ENCODE measurements at regions not wholly inside any gene's neighbourhood (a gene's known extent, or its start where the extent isn't known, plus 50 kb on each side); places are given as distances from the start of the nearest gene placed in this dataset.
A peak's percentile ranks its signal among the peaks of the same experiment; 100 is the strongest.
"Not testable (repeated sequence)": the region's sequence is repeated elsewhere in the genome, so short reads cannot be mapped to it uniquely, and the experiment has no call there.

DNA sequence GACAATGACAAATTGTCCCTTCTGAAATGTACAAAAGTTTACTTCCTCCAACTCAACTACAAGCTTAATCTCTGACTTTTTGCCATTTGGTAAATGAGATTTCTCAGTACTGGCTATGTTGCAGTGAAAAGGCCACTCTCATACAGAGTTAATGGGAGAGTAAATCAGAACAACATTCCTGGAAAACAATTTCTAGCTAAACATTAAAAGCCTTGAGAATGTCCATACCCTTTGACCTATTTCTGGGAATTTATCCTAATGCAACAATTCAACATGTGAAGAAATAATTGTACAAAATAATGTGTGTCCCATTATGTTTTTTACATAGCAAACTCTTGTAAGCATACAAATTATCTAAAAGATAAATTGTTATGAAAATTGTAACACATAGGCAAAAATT is 56.3 kb upstream of the SPEF2 start:
- Histone ChIP-seq H2AFZ (ENCODE audit: low read length, unreplicated experiment) (no peak overlapping the region), H3K4me1 (ENCODE audit: control insufficient read depth, insufficient read depth, low read length, unreplicated experiment) (no peaks in the 10 kb centered on the region), H3K79me2 (ENCODE audit: control insufficient read depth, insufficient read depth, low read length, unreplicated experiment) (no peaks in the 10 kb centered on the region), H3K36me3 (ENCODE audit: insufficient read depth, low read length) (no peaks in the 10 kb centered on the region), H3K27me3 (ENCODE audit: insufficient read depth, low read length) (peaks cover 3% of the 10 kb centered on the region; the same call in 1 of the 2 replicates), H3K4me3 (ENCODE audit: low read depth, low read length) (no peak overlapping the region), H3K27ac (ENCODE audit: low read depth, low read length) (no peak overlapping the region)

GRCh38 chr5:35557748-35558147 is 59.9 kb upstream of the SPEF2 start:
- H2AFZ ChIP-seq (ENCODE audit: low read length, unreplicated experiment), result no peak overlapping the region
- no peaks in the 10 kb centered on the region for H3K79me2 ChIP-seq (ENCODE audit: control insufficient read depth, insufficient read depth, low read length, unreplicated experiment)
- H3K27me3 ChIP-seq (ENCODE audit: insufficient read depth, low read length), result peaks cover 4% of the 10 kb centered on the region; the same call in 1 of the 2 replicates
- H3K36me3 ChIP-seq (ENCODE audit: insufficient read depth, low read length), result no peaks in the 10 kb centered on the region
- no peaks in the 10 kb centered on the region for H3K4me1 ChIP-seq (ENCODE audit: control insufficient read depth, insufficient read depth, low read length, unreplicated experiment)
- H3K27ac ChIP-seq (ENCODE audit: low read depth, low read length), result no peak overlapping the region
- H3K4me3 ChIP-seq (ENCODE audit: low read depth, low read length), result no peak overlapping the region

- Histone ChIP-seq H3K27me3 (ENCODE audit: insufficient read depth, low read length) (peaks cover 4% of the 10 kb centered on the region; the same call in 1 of the 2 replicates), H3K27ac (ENCODE audit: low read depth, low read length) (no peak overlapping the region), H2AFZ (ENCODE audit: low read length, unreplicated experiment) (no peak overlapping the region), H3K36me3 (ENCODE audit: insufficient read depth, low read length) (no peaks in the 10 kb centered on the region), H3K79me2 (ENCODE audit: control insufficient read depth, insufficient read depth, low read length, unreplicated experiment) (no peaks in the 10 kb centered on the region), H3K4me1 (ENCODE audit: control insufficient read depth, insufficient read depth, low read length, unreplicated experiment) (no peaks in the 10 kb centered on the region), H3K4me3 (ENCODE audit: low read depth, low read length) (no peak overlapping the region)
Measured at GRCh38 chr5:35557199-35557598, 60.5 kb upstream of the SPEF2 start.

DNA sequence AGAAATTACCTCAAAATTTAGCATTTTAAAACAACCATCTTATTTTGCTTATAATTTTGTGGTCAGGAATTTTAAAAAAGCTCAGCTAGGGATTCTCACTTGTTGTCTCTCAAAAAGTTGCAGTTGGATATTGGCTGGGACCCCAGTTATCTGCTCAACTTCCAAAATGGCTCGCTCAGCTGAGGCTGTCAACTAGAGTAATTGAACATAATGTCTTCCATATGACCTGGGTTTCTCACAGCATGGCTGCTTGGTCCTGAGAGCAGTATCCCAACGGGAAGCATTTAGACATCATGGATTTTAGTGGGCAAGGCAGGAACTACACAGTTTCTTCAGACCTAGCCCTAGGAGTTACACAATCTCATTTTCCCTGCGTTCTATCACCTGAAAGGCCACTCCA is 63.6 kb upstream of the SPEF2 start:
- no peak overlapping the region for H2AFZ ChIP-seq (ENCODE audit: low read length, unreplicated experiment)
- H3K27me3 ChIP-seq (ENCODE audit: insufficient read depth, low read length), result peaks cover 14% of the 10 kb centered on the region; the same call in 1 of the 2 replicates
- no peak overlapping the region for H3K4me3 ChIP-seq (ENCODE audit: low read depth, low read length)
- no peaks in the 10 kb centered on the region for H3K36me3 ChIP-seq (ENCODE audit: insufficient read depth, low read length)
- H3K79me2 ChIP-seq (ENCODE audit: control insufficient read depth, insufficient read depth, low read length, unreplicated experiment), result no peaks in the 10 kb centered on the region
- H3K4me1 ChIP-seq (ENCODE audit: control insufficient read depth, insufficient read depth, low read length, unreplicated experiment), result no peaks in the 10 kb centered on the region
- H3K27ac ChIP-seq (ENCODE audit: low read depth, low read length), result no peak overlapping the region

DNA sequence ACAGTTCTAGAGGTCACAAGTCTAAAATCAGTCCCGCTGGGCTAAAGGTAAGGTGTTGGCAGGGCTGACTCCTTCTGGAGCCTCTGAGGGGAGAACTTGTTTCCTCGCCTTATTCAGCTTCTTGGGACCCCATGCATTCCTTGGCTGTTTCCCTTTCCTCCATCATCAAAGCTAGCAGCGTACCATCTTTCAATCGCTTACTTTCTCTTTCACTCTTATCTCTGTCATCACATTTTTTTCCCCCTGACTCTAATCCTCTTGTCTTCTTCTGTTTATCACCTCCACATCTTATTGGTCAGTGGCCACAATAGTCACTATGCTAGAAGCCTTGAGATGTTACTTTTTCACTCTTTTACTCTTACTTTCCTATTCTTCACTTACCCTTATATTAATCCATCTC is 72.5 kb upstream of the SPEF2 start:
- Histone ChIP-seq H3K27ac (ENCODE audit: low read depth, low read length) (no peak overlapping the region), H3K79me2 (ENCODE audit: control insufficient read depth, insufficient read depth, low read length, unreplicated experiment) (no peaks in the 10 kb centered on the region), H2AFZ (ENCODE audit: low read length, unreplicated experiment) (peak overlapping the region; percentile 15), H3K36me3 (ENCODE audit: insufficient read depth, low read length) (no peaks in the 10 kb centered on the region), H3K4me1 (ENCODE audit: control insufficient read depth, insufficient read depth, low read length, unreplicated experiment) (no peaks in the 10 kb centered on the region), H3K4me3 (ENCODE audit: low read depth, low read length) (peak overlapping the region; percentile 56), H3K27me3 (ENCODE audit: insufficient read depth, low read length) (peaks cover 18% of the 10 kb centered on the region; the same call in 1 of the 2 replicates)

DNA sequence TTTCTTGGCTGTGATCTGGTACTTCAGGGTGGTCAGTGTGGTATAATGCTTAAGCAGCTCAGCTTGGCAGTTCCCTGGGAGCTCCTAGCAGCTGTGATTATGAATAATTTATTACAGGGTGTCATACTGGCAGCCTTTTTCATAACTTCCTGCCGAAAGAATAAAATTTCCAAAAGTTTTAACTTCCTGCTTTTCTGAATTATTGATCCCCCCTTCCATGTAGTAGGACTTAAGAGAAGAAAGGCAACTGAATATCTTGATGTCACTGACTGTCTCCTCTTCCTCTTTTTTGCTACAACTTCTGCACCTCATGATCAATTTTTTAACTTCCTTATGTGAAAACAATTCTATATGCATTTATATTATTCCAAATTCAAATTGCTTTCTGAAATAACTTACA is 74.3 kb upstream of the SPEF2 start:
- Histone ChIP-seq H3K79me2 (ENCODE audit: control insufficient read depth, insufficient read depth, low read length, unreplicated experiment) (no peaks in the 10 kb centered on the region), H3K27ac (ENCODE audit: low read depth, low read length) (no peak overlapping the region), H3K27me3 (ENCODE audit: insufficient read depth, low read length) (peaks cover 9% of the 10 kb centered on the region; the same call in 1 of the 2 replicates), H3K4me1 (ENCODE audit: control insufficient read depth, insufficient read depth, low read length, unreplicated experiment) (no peaks in the 10 kb centered on the region), H3K36me3 (ENCODE audit: insufficient read depth, low read length) (no peaks in the 10 kb centered on the region), H3K4me3 (ENCODE audit: low read depth, low read length) (no peak overlapping the region), H2AFZ (ENCODE audit: low read length, unreplicated experiment) (no peak overlapping the region)

DNA sequence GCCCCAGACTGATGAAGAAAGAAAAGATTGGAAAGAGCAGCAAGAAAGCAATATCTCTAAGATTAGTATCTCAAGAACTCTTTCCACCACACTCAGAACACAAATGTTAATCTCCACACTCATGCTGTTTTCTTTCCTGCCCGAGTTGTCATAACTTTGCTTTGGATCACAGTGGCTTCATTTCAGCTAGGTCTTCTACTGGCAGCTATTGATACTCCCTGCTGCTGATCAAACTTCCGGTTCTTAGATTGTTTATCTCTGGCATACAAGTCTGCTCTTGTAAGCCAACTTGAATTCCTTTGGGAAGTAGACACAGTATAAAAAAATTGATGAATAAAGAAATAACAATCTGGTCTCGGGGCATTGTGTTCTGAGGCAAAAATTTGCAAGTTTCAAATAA is 77.7 kb upstream of the SPEF2 start:
- H2AFZ ChIP-seq (ENCODE audit: low read length, unreplicated experiment), result peak overlapping the region; percentile 44
- peaks cover 9% of the 10 kb centered on the region; the same call in 1 of the 2 replicates for H3K27me3 ChIP-seq (ENCODE audit: insufficient read depth, low read length)
- no peak overlapping the region for H3K27ac ChIP-seq (ENCODE audit: low read depth, low read length)
- H3K36me3 ChIP-seq (ENCODE audit: insufficient read depth, low read length), result no peaks in the 10 kb centered on the region
- no peaks in the 10 kb centered on the region for H3K79me2 ChIP-seq (ENCODE audit: control insufficient read depth, insufficient read depth, low read length, unreplicated experiment)
- no peaks in the 10 kb centered on the region for H3K4me1 ChIP-seq (ENCODE audit: control insufficient read depth, insufficient read depth, low read length, unreplicated experiment)
- no peak overlapping the region for H3K4me3 ChIP-seq (ENCODE audit: low read depth, low read length)

DNA sequence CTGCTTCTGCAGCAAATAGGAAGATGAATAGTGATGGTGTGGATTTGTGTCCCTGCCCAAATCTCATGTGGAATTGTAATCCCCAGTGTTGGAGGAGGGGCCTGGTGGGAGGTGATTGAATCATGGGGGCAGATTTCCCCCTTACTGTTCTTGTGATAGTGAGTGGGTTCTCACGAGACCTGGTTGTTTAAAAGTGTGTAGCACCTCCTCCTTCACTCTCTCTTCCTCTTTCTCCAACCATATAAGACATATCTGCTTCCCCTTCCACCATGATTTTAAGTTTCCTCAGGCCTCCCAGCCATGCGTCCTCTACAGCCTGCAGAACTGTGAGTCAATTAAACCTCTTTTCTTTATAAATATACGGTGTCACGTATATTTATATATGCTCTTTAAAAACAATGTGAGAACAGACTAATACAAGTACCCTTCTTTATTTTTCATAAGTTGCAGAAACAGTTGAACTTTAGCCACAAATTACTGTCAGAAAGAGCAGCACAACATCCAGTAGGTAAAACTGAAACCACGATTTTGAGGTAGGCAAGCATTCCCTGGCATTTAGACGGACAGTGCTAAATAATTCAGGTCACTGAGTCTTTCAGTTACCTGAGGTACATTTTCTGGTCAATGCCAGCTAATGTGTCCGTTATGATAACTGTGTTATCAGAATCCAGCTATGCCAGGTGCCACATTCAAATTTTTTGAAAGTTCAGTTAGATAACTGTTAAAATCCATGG is 79.3 kb upstream of the SPEF2 start:
- H3K4me1 ChIP-seq (ENCODE audit: control insufficient read depth, insufficient read depth, low read length, unreplicated experiment), result no peaks in the 10 kb centered on the region

GRCh38 chr5:35533156-35533555 is 84.5 kb upstream of the SPEF2 start:
- Histone ChIP-seq H2AFZ (ENCODE audit: low read length, unreplicated experiment) (no peak overlapping the region), H3K27ac (ENCODE audit: low read depth, low read length) (no peak overlapping the region), H3K4me3 (ENCODE audit: low read depth, low read length) (no peak overlapping the region), H3K79me2 (ENCODE audit: control insufficient read depth, insufficient read depth, low read length, unreplicated experiment) (no peaks in the 10 kb centered on the region), H3K4me1 (ENCODE audit: control insufficient read depth, insufficient read depth, low read length, unreplicated experiment) (no peaks in the 10 kb centered on the region), H3K27me3 (ENCODE audit: insufficient read depth, low read length) (peaks cover 8% of the 10 kb centered on the region; the same call in 1 of the 2 replicates), H3K36me3 (ENCODE audit: insufficient read depth, low read length) (no peaks in the 10 kb centered on the region)

More for the DNA sequence above, 79.3 kb upstream of the SPEF2 start:
- peaks cover 9% of the 10 kb centered on the region; the same call in 1 of the 2 replicates for H3K27me3 ChIP-seq (ENCODE audit: insufficient read depth, low read length)
- peak overlapping the region; percentile 37; the same call in 1 of the 2 replicates for H3K4me3 ChIP-seq (ENCODE audit: low read depth, low read length)
- H2AFZ ChIP-seq (ENCODE audit: low read length, unreplicated experiment), result no peak overlapping the region
- H3K27ac ChIP-seq (ENCODE audit: low read depth, low read length), result no peak overlapping the region
- H3K36me3 ChIP-seq (ENCODE audit: insufficient read depth, low read length), result no peaks in the 10 kb centered on the region
- H3K79me2 ChIP-seq (ENCODE audit: control insufficient read depth, insufficient read depth, low read length, unreplicated experiment), result no peaks in the 10 kb centered on the region

GRCh38 chr5:35531553-35531952 is 86.1 kb upstream of the SPEF2 start:
- H3K27ac ChIP-seq (ENCODE audit: low read depth, low read length); H3K4me3 ChIP-seq (ENCODE audit: low read depth, low read length); H3K4me1 ChIP-seq (ENCODE audit: control insufficient read depth, insufficient read depth, low read length, unreplicated experiment); H2AFZ ChIP-seq (ENCODE audit: low read length, unreplicated experiment); H3K79me2 ChIP-seq (ENCODE audit: control insufficient read depth, insufficient read depth, low read length, unreplicated experiment); H3K36me3 ChIP-seq (ENCODE audit: insufficient read depth, low read length): not testable (repeated sequence)
- H3K27me3 ChIP-seq (ENCODE audit: insufficient read depth, low read length), result peaks cover 13% of the 10 kb centered on the region; the same call in 1 of the 2 replicates

DNA sequence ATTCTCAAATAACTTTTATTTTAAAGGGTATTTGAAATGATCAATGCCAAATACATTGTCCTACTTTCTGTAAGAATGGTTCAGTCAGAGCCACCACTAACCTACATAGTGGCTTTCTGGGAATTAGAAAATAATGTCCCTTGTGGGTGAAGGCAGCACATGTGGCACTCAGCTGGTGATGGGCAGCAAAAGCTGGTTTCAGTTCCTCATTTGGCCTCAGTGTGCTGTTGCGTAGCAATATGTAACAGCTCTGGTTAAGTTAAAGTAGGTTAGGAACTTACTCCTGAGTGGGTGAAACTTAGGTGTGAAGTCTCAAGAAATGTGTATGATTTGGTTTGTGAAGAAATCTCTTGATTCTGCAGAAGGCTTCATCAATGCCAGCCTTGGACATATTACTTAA is 99.6 kb upstream of the SPEF2 start:
- H3K27ac ChIP-seq (ENCODE audit: low read depth, low read length), result no peak overlapping the region
- no peaks in the 10 kb centered on the region for H3K4me1 ChIP-seq (ENCODE audit: control insufficient read depth, insufficient read depth, low read length, unreplicated experiment)
- no peaks in the 10 kb centered on the region for H3K79me2 ChIP-seq (ENCODE audit: control insufficient read depth, insufficient read depth, low read length, unreplicated experiment)
- no peak overlapping the region for H3K4me3 ChIP-seq (ENCODE audit: low read depth, low read length)
- H3K36me3 ChIP-seq (ENCODE audit: insufficient read depth, low read length), result no peaks in the 10 kb centered on the region
- H2AFZ ChIP-seq (ENCODE audit: low read length, unreplicated experiment), result no peak overlapping the region
- H3K27me3 ChIP-seq (ENCODE audit: insufficient read depth, low read length), result peaks cover 42% of the 10 kb centered on the region

All from ACC112 (cell line).